Stimulated activated CD4-positive, alpha-beta T cell treated with anti-CD3 and anti-CD28 coated beads, TNF-alpha, amount 100 ng/mL, for 24 hours (primary cell): ENCODE measurements at regions not wholly inside any gene's neighbourhood (a gene's known extent, or its start where the extent isn't known, plus 50 kb on each side); places are given as distances from the start of the nearest gene placed in this dataset.
"Not testable (repeated sequence)": the region's sequence is repeated elsewhere in the genome, so short reads cannot be mapped to it uniquely, and the experiment has no call there.

Experiments used
- DNase-seq, 3 experiments: peaks; one replicate each; pipeline ENCODE4 v3.0.0-alpha.2; 2020; ENCODE audit warnings: low read depth in 3 of 3

DNA sequence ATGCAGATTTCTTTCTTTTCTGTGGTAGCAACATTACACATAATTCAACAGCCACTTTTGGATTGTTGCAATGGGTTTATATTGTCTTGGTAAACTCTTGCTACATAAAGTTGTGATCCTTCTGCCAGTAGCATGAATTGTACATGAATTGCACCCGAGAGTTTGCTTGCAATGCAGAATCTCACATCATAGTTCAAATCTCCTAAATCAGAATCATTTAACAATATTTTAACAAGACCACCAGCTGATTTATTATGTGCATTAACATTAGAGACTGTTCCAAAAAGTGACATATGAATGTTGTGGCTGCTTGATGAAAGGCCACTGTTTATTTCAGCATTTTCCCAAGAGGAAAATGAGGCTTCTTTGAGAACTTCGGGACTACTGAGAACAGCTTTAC is 1491.8 kb upstream of the NUDT12 start:
- no peak for DNase-seq

DNA sequence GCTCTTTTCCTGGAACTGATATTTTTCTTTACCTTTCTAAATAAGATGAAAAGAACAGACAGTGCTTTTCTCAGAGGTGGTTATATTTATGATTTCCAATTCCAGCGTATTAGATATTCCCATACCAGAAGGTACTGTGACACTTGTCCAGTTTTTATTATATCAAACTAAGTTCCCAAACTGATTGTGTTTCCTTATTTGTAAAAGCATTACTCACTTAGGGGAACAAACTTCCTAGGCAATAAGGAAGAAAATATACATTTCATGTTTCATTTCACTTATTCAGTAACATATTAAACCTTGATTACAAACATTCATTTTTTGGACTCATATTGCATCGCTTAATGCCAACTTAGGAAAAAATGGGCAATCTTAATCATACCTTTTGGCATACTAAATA is 1480.0 kb upstream of the NUDT12 start:
- no peak for DNase-seq

DNA sequence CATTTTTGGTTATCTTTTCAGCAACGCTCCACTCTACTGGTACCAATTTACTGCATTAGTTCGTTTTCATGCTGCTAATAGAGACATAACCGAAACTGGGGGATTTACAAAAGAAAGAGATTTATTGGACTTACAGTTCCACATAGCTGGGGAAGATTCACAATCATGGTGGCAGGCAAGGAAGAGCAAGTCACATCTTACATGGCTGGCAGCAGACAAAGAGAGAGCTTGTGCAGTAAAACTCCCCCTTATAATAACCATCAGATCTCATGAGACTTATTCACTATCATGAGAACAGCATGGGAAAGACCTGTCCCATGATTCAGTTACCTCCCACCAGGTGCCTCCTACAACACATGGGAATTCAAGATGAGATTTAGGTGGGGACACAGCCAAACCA is 1474.2 kb upstream of the NUDT12 start:
- DNase-seq, result not testable (repeated sequence)

DNA sequence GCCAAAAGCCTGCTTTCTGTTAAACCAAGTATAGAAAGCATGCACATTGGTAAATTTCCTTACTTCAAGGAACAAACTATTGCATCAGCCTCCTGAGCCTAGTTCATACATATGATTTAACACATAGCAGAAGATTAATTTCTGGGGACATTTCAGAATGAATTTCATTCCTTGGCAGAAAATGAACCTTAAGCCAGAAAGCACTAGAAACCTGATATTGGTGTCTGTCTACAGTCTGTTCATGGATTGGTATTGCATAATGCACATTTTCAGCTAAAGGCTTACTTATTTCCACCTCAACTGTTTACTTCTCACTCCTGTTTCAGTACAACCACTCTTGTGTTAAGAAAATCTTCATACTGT is 1471.8 kb upstream of the NUDT12 start:
- no peak for DNase-seq

DNA sequence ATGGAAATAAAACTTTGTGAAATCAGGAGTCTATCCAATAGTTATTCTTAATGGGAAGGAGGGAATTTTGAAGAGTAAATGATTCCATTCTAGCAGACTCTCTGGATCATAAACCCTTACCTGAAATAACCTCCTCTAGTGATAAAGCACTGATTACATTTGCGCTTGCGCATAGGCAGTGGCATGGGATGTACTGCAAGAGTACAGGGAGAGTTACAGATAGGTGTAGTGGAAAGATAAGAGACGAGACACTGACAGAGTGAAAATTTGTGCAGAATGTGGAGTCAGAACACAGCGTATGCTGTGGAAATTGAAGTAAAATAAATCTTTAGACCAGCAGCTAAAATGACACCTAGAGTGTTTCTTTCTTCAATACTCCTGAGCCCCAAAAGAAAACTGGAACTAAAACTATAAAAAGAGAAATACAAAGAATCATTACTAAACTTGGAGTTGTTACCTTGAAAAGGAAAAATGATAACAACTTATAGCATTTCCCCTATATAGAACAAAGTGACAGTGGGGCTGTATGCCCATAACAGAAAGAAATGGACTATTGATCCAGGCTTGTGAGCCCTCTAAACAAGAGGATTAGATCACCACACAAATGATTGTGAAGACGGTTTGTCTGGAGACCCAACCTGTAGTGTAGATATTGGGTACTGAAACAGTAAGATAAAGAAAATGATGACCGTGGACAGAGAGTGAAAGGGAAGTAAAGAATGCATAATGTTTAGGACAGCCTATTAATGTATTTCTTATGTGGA is 1471.2 kb upstream of the NUDT12 start:
- no peak for DNase-seq

DNA sequence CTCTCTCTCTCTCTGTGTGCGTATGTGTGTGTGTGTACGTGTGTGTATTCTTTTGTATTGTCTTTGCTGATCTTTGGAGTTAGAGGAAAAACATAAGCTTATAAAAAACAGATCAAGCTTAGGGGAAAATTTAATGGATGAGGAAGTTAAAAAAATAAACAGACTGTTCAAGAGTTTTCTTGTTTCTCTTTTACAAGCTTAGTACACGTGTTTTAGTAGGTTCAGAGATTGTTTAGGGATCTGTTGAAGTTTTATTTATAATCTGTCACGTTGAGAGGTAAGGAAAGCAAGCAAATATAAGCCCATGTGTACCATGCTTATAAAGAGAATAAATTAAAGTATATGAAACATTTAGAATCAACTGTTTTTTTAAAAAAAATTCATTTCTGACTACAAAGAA is 1470.3 kb upstream of the NUDT12 start:
- no peak for DNase-seq

DNA sequence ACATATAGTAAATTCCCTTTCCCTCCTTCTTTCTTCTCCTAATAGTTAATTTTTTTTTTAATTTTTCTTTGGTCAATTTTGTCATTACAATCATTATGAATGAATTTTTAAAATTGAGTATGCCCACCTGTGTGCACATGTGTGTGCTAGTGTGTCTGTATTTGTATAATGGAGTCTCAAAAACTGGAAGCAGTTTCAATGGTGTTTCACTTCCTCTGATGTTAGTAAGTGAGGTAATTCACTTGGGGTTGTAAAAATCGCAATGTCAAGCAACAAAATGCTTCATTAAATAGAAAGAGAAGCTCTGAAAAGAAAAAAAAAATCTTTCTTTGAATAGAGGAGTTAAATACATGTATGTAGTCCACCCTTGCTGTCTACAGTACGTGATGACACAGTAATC is 1467.6 kb upstream of the NUDT12 start:
- no peak for DNase-seq

GRCh38 chr5:105015098-105015497 is 1452.5 kb upstream of the NUDT12 start:
- no peak for DNase-seq

DNA sequence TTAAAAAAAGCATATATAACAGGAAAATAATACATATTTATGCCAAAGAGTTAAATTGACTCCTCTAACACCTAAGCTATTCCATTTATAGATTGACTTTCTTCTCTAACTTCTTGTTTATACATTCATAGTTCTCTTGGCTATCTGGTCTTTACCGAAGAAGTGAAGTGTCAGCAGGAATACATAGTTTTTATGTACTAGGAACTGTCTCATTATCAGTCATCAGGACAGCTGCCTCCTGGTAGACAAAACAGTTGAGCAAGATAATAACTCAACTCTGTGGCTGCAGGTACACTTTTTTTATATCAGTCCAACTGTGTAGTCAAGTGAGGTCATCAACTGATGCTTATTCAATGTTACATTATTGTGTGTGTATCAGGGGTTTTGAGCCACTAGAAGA is 1436.0 kb upstream of the NUDT12 start:
- no peak for DNase-seq

- no peak for DNase-seq
Measured at GRCh38 chr5:104998169-104998568, 1435.6 kb upstream of the NUDT12 start.

- DNase-seq, result no peak
Measured at GRCh38 chr5:104987074-104987473, 1424.5 kb upstream of the NUDT12 start.

DNA sequence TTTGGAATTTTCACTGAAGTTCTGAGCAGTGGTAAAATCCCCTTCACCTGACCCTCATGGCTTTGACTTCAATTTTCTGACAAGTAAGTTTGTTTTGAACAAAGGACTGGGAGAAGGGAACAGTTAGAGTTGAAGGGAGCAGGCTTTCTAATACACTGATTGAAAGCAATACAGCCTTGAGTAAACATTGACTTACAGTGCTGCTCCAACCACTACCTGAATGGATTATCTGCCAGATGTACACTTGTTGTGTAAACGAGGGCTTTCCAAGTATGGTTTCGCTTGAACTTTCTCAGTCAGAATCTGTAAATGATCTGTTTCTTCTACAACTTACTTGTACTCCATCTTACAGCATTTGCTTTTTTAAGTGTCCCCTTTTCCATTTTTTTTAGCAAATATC is 1414.9 kb upstream of the NUDT12 start:
- no peak for DNase-seq

- no peak for DNase-seq
Measured at GRCh38 chr5:104967806-104968410, 1405.3 kb upstream of the NUDT12 start.

DNA sequence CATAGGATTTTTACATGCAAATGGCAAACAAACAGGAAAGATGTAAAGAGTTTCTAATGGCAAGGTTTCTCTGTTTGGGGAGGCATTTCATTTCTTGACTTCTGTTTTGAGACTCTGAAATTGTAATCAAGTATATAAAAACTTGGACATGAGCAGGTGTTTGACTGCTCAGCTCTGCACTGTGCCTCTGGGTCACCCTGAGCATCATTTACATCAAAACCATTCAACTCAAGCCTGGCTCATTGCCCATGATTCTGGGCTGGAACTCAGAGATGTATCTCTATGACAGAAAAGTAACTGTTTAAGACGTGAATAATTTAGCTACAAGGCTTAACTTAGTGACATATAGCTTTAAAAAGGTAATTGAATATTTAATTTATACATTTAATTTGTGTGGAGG is 1402.4 kb upstream of the NUDT12 start:
- DNase-seq, result no peak

DNA sequence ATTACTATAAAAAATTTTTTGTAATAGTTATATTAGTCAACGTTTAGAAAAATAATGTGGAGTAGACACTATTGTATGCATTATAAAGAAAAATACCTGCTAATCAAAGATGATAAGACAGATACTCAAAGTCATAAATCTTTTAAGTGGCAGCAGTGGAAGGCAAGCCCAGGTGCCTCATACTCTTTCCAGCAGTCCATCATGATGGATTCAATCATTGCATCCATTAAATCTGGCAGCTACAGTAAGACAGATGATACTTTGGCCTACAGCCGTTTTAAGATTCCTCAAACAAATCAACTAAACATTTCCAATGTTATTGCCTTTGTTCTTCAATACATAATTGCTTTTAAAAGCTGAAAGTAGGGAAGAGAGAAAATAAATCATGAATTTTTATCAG is 1392.9 kb upstream of the NUDT12 start:
- DNase-seq, result no peak

DNA sequence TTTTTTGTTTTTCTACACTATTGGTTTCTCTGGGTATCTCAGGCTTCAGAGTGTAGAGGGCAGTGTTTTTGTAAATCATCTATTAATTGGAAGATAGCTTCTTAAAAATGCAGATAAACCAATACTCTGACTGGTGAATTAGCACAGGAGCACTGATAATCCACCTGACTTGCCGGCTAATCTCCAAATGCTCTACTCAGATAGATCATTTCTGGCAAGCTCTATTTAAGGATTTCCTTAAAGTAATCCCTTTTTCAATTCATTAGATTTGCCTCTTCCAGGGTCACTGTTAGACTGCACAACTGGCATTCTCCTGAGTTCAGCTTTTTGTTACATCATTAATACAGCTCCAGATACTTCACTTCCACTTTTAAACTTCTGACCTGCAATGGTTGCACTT is 1390.3 kb upstream of the NUDT12 start:
- no peak for DNase-seq

- DNase-seq, result no peak
Measured at GRCh38 chr5:104951829-104952228, 1389.2 kb upstream of the NUDT12 start.

DNA sequence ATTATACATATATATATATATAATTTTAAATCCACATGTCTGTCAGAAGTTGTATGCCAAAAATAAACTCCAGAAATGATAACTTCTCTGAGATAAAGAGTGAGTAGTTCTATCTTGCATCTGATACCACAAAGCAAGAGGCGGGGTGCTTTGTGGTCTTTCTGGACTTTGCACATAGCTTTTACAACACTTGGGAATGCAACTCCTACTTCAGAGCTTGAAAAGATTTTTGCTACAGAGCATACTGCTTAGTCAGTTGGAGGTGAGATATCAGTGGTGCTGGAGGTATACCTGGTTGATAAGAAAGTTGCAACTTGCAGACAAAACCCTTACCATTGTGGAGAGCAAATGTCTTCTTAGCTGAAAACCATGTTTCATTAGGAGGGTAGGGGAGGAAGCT is 1384.5 kb upstream of the NUDT12 start:
- no peak for DNase-seq

- DNase-seq, result no peak
Measured at GRCh38 chr5:104942735-104943134, 1380.1 kb upstream of the NUDT12 start.

- DNase-seq, result no peak
Measured at GRCh38 chr5:104941030-104941645, 1378.5 kb upstream of the NUDT12 start.

- no peak for DNase-seq
Measured at GRCh38 chr5:104937598-104937997, 1375.0 kb upstream of the NUDT12 start.

- DNase-seq, result no peak
Measured at GRCh38 chr5:104932431-104932830, 1369.8 kb upstream of the NUDT12 start.

- DNase-seq, result no peak
Measured at GRCh38 chr5:104928906-104929520, 1366.4 kb upstream of the NUDT12 start.
